Thyroid gland (tissue), 4 donors: ENCODE measurements at regions not wholly inside any gene's neighbourhood (a gene's known extent, or its start where the extent isn't known, plus 50 kb on each side); places are given as distances from the start of the nearest gene placed in this dataset.

Experiments used
- DNase-seq, 2 donors: peaks; one replicate each; pipeline ENCODE4 v3.0.0-alpha.2; 2019
- H3K27ac ChIP-seq, 3 donors: fragments of 200-600 bp; sonication (generic); 1 replicate in 2 of 3; 2 replicates in 1 of 3; pipeline ENCODE4 v1.5.1; 2016 to 2019; ENCODE audit warnings: mild to moderate bottlenecking in 1 of 3, moderate library complexity in 1 of 3
- H3K27me3 ChIP-seq: fragments of 200-600 bp; sonication (generic); one replicate; pipeline ENCODE4 v1.5.1; 2019
- H3K36me3 ChIP-seq, 2 donors: fragments of 200-600 bp; sonication (generic); one replicate each; pipeline ENCODE4 v1.5.1; 2016 to 2019
- H3K4me1 ChIP-seq, 2 donors: fragments of 200-600 bp; sonication (generic); one replicate each; pipeline ENCODE4 v1.5.1; 2017 to 2019
- H3K4me3 ChIP-seq, 3 donors: fragments of 200-600 bp; sonication (generic); replicated peaks in 1 of 3; 1 replicate in 2 of 3; 2 replicates in 1 of 3; pipeline ENCODE4 v1.5.1; 2016; ENCODE audit warnings: mild to moderate bottlenecking in 1 of 3
- H3K9me3 ChIP-seq: fragments of 200-600 bp; sonication (generic); one replicate; pipeline ENCODE4 v1.5.1; 2017
- CTCF ChIP-seq, 6 experiments: fragments of 200-600 bp in 3 of 6; fragments of 450-650 bp in 3 of 6; sonication (generic) in 3 of 6; IDR thresholded peaks; one replicate each; pipeline ENCODE4 v1.5.1; 2016 to 2019; ENCODE audit warnings: antibody characterized with exemption in 6 of 6, mild to moderate bottlenecking in 2 of 6, inconsistent platforms in 1 of 6, moderate library complexity in 1 of 6
- POLR2A ChIP-seq, 2 donors: fragments of 450-650 bp; IDR thresholded peaks; one replicate each; pipeline ENCODE4 v1.6.1; 2017; ENCODE audit warnings: antibody characterized with exemption in 2 of 2, mild to moderate bottlenecking in 2 of 2, moderate library complexity in 1 of 2
- WGBS, 2 donors: methylation state at CpG; one replicate each; pipeline ENCODE4 v1.1.5; 2017; 5-methylcytosine and 5-hydroxymethylcytosine counted together
- intact Hi-C: fragments of 100-400 bp; cut with DNase I; formaldehyde crosslinking; loops from one replicate; pipeline ENCODE4 v1.15.1; 2023

GRCh38 chrX:132559101-132559500 lies 70.3 kb upstream of the MBNL3 start:
- Histone ChIP-seq H3K4me3 (no peak overlapping the region), H3K27ac (no peak overlapping the region), H3K36me3 (no peaks in the 10 kb centered on the region), H3K4me1 (no peaks in the 10 kb centered on the region), H3K27me3 (no peaks in the 10 kb centered on the region), H3K9me3 (no peaks in the 10 kb centered on the region)
- intact Hi-C loops = no loop called here
- 76 to 78% methylated on average over 2 of the region's 2 CpGs for WGBS, 2 donors
- DNase-seq = no peak
- no peak for TF ChIP-seq POLR2A (IDR thresholded peaks at IDR 0.05)
- no peak for TF ChIP-seq CTCF (IDR thresholded peaks at IDR 0.05)

- intact Hi-C loops = no loop called here
Observed at GRCh38 chrX:132539611-132540010, 50.8 kb upstream of the MBNL3 start.

More at GRCh38 chrX:132539611-132540010, 50.8 kb upstream of the MBNL3 start:
- no peaks in the 10 kb centered on the region for H3K9me3 ChIP-seq
- TF ChIP-seq POLR2A (IDR thresholded peaks at IDR 0.05) (no peak), CTCF (IDR thresholded peaks at IDR 0.05) (no peak)
- H3K27ac ChIP-seq = no peak overlapping the region
- WGBS, 2 donors = 79 to 88% methylated on average over 1 of the region's 1 CpG
- H3K27me3 ChIP-seq = no peaks in the 10 kb centered on the region
- H3K4me1 ChIP-seq = no peaks in the 10 kb centered on the region
- DNase-seq = peak; percentile 58
- no peak overlapping the region for H3K4me3 ChIP-seq
- no peaks in the 10 kb centered on the region for H3K36me3 ChIP-seq
